ENCODE measurements at regions not wholly inside any gene's neighbourhood (a gene's known extent, or its start where the extent isn't known, plus 50 kb on each side); places are given as distances from the start of the nearest gene placed in this dataset.

GRCh38 chr14:97275276-97275675 lies 478.1 kb downstream of the VRK1 start:
- TF ChIP-seq CTCF (IDR thresholded peaks at IDR 0.05; ENCODE audit: insufficient read depth, low read length) = no peak
- TF ChIP-seq POLR2AphosphoS5 (IDR thresholded peaks at IDR 0.05; ENCODE audit: low read depth) = no peak
- TF ChIP-seq GABPA (IDR thresholded peaks at IDR 0.05; ENCODE audit: low read depth) = no peak
- no peak for TF ChIP-seq REST (IDR thresholded peaks at IDR 0.05; ENCODE audit: insufficient replicate concordance, low read depth)
